IPS-NIHi7 (cell line): ENCODE measurements at regions not wholly inside any gene's neighbourhood (a gene's known extent, or its start where the extent isn't known, plus 50 kb on each side); places are given as distances from the start of the nearest gene placed in this dataset.

Source experiments
- DNase-seq: peaks from one replicate; pipeline ENCODE4 v3.0.0; 2012; ENCODE audit warnings: mixed read lengths; ENCODE audit errors: extremely low spot score

- DNase-seq = peak; percentile 71
These were observed 51.7 kb downstream of the SCN11A start for GRCh38 chr3:39000008-39000450.

DNA sequence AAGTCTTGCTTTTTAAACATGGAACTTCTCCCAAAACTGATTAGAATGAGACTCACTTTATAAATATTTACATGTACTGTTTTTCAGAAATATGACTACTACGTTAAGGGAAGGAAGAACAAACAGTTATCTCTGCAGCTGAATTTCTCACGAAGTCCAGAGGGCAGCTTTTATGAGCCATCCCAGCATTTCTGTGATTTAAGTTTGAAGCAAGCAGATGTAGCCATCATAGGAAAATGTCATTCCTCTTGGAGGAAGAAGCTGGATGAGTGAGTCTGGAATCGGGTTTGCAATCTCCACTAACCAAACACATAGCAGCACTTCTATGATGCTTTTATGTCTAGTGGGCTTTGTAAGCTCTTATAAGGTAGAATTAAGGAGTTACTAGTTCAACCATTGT, 53.7 kb downstream of the SCN11A start:
- DNase-seq = no peak

- no peak for DNase-seq
These were observed 55.6 kb downstream of the SCN11A start for GRCh38 chr3:38996193-38996592.

DNA sequence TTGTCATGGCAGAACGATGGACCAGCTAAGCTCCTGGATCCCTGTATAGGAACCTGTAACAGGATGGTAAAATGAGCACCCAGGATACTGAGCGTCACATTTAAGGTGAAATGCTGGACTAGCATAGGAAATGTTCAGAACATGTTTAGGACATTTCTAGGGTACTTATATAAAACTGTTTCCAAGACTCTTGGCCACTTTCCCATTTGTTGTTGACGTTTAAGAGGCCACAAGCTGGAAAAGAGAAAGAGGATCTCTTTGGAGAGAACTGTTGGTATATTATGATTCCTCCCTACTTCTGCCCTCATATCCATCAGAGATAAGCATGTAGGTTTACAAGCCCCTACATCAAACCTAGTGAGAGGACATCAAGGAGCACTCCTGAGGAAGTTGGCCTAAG, 57.5 kb downstream of the SCN11A start:
- no peak for DNase-seq

- DNase-seq = no peak
These were observed 59.5 kb downstream of the SCN11A start for GRCh38 chr3:38992117-38992760.

- DNase-seq = no peak
These were observed 61.1 kb downstream of the SCN11A start for GRCh38 chr3:38990621-38991020.

DNA sequence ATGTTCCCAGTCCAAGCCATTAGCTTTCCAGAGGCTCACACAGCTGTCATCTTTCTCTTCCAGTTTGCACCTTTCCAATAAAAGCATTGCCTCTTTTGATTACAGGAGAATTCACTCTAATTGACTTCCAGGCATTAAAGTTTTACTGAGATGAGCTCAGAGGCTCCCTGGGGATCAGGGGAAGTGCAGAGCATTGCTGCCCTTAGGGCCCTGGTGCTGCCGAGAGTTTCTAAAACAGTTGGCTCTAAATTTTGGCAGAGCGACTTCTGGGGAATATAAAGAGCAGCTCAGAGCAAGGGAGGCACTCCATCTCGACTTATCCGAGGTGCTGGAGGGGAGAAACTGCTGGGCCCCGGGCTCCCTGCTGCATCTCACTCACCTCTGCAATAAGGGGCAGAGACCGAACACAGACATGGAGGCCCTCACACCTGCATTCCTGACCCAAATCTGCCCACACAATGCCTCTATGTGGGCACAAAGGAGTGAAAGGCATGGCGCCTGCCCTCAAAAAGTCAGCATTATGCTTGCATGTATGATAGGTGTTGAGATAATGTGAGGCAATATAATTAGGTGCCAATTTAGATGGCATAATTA, 61.7 kb downstream of the SCN11A start:
- DNase-seq = no peak

GRCh38 chr3:38988955-38989354, 62.8 kb downstream of the SCN11A start:
- no peak for DNase-seq

GRCh38 chr3:38987456-38987855, 64.3 kb downstream of the SCN11A start:
- no peak for DNase-seq

DNA sequence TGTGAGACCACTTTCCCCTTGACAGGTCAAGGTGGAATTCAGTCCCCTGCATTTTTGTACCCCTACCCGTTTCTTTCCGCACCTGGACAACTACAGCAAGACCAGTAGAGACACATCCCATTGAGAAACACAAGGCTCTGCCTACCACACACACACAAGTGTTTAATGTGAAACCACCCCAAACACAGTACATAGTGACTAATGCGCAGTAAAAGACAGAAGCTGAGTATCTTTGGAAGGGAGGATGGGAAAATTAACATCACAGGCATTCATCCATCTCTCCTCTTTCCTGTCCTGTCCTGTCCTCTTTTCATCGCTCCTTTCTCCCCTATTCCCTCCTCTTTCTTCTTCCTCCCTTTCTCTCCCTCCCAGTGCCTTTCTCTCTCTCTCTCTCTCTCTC, 64.8 kb downstream of the SCN11A start:
- DNase-seq = no peak

DNA sequence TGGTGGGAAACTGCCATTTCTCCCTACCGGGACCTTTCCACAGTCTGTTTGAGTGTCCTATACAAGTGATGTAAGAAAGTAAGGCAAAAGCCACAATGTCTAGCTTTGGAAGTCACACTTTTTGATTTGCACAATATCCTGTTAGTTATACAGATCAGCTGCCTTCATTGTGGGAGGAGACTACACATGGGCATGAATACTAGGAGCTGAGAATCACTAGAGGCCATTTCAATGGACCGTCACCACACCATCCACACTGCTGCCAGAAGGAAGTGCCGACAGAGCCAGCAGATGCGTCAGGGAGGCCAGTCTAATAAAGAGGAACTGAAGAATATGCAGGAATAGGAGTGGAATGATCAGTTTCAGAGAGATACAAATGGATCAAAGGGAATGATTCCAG, 65.8 kb downstream of the SCN11A start:
- DNase-seq = no peak

DNA sequence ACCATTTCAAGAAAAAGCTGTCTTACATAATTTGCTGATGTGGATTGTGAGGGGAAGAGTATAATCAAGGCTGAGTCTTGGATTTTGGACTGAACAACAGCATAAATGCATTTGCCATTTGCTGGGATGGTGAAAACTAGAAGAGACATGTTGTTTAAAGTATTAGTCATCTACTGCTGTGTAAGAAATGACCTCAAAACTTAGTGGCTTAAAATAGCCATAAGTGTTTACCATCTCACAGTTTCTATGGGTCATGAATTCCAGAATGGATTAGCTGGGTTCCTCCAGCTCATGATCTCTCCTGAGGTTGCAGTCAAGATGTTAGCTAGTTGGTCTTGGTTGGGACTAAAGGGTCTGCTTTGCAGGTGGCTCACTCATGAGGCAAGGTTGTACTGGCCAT, 66.2 kb downstream of the SCN11A start:
- DNase-seq = no peak

GRCh38 chr3:38984731-38985130, 67.0 kb downstream of the SCN11A start:
- DNase-seq = no peak

DNA sequence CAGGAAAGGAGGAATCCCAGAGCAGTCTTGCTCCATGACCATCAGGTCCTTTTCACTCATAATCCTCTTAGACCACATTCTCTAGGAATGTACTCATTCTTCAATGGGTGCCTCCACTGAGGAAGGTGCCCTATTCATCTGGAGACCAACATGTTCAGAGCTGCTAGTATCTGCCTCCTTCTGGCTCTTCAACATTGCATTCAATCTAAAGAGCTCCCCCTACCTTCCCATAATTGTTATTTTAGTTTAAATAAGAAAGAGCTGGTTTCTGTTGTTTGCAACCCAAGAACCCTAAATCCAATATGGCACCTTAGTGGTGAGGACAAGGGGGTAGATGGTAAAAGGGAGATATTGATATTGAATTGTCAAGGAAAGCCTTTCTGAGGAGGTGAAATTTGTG, 67.6 kb downstream of the SCN11A start:
- no peak for DNase-seq

DNA sequence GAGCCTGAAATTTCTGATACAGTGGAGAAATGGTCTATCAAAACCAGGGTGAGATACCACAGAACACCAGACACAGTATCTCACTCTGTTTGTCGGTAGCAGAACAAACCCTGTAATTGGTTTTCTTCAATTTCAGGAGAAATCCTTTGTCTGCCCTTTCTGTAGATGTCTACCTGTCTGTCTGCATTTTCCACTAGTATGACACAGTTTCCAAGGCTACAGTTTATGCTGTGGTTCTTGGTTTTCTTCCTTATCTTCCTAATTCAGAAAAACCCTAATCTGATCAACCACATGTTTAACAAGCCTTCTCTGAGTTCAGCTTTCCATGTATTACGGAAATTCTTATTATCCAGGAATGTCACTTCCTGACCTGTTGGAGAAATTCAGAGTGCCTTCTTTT, 70.8 kb downstream of the SCN11A start:
- DNase-seq = no peak

DNA sequence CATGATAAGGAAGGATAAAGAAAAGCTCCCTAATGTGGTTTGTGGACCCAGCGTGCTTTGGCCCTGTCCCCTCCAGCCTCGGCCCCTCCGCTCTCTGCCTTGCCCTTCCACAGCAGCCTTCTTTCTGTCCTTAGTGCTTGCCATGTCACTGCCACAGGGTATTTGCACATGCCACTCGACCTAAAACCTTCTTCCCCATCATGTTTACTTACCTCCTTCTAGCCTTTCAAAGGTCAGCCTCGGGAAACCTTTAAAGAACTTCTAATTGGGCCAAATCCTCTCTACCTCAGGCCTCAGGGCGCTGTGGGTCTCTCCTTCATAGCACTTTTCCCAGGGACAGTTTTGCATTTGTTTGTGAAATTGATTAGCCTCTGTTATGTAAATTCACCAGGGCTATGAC, 73.0 kb downstream of the SCN11A start:
- DNase-seq = no peak

GRCh38 chr3:38970851-38971638, 80.7 kb downstream of the SCN11A start:
- DNase-seq = no peak

DNA sequence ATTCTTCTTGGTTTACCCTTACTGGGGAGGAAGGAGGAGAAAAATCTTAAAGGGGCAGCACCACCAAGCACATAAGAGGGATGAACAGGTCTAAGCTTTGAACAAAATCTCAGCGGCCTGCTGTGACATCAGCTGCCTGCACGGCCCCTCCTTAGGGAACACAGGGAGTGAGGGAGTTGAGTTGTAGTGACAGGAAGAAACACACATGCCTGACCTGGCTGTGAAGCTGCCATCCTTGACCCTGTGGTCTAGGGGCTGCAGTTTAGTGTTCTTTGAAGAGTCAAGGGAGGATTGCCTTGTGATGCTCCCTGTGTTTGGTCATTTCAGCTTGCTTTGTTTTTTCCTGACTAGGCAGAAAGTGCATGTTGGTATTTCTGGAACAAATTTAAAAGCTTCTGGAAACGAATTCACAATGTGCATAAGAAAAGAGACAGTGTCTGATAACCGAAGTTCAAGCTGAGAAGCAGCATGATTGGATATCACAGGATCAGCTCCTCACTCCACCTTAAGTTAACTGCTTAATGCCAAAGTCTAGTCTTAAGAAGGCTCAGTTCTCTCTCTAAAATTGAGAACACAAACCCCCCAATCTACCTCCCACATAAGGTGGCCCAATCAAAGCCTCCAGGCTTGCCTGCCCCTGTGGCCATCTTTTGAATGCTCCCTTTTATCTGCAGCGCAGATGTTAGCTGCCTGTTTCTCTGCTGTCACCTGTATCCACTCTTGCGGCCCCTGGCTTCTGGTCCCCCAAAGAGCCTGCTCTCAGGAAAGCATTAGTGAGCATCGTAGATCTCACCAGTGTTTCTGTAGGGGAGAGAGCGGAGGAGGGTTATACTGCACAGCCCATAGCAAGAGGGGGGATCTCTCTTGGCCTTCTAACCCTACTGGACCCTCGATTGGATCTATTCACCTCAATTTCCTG, 82.2 kb downstream of the SCN11A start:
- no peak for DNase-seq

GRCh38 chr3:38968891-38969290, 82.9 kb downstream of the SCN11A start:
- DNase-seq = no peak

- DNase-seq = no peak
These were observed 83.3 kb downstream of the SCN11A start for GRCh38 chr3:38968403-38968802.

DNA sequence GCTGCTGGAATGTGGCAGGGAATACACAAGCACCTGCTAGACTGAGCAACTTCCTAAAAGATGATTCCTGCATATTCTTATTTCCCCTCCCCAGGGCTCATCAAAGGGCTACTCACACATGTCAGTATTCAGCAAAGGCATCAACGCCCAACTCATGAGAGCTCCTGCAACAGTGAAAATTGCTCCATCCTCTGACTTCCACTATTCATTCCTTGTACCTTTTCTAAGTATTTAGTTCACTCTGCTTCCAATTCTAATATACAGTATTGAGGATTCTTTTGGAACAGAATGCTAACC, 84.1 kb downstream of the SCN11A start:
- no peak for DNase-seq
